ENCODE measurements at regions not wholly inside any gene's neighbourhood (a gene's known extent, or its start where the extent isn't known, plus 50 kb on each side); places are given as distances from the start of the nearest gene placed in this dataset.

- peaks cover 8% of the 10 kb centered on the region for H3K36me3 Mint-ChIP-seq
- peak overlapping the region; percentile 5 for H3K4me3 Mint-ChIP-seq
- TF ChIP-seq CTCF (conservative IDR thresholded peaks at IDR 0.05): no peak
- DNase-seq (ENCODE audit: extremely low spot score, unreplicated experiment): no peak
- peaks cover 16% of the 10 kb centered on the region for H3K27me3 Mint-ChIP-seq
- H3K4me1 Mint-ChIP-seq (ENCODE audit: unreplicated experiment): peaks cover 13% of the 10 kb centered on the region
- H3K9me3 Mint-ChIP-seq: peaks cover 20% of the 10 kb centered on the region
- H3K27ac Mint-ChIP-seq: no peak overlapping the region
These were observed 59.1 kb downstream of the BOD1 start for GRCh38 chr5:173557123-173557903.

- Mint-ChIP-seq H3K4me1 (ENCODE audit: unreplicated experiment) (peaks cover 13% of the 10 kb centered on the region), H3K36me3 (peaks cover 5% of the 10 kb centered on the region), H3K4me3 (no peak overlapping the region), H3K27ac (no peak overlapping the region), H3K9me3 (peaks cover 19% of the 10 kb centered on the region), H3K27me3 (peaks cover 19% of the 10 kb centered on the region)
- TF ChIP-seq CTCF (conservative IDR thresholded peaks at IDR 0.05): no peak
- no peak for DNase-seq (ENCODE audit: extremely low spot score, unreplicated experiment)
These were observed 60.1 kb downstream of the BOD1 start for GRCh38 chr5:173556142-173557028.

GRCh38 chr5:173554989-173555705 lies 61.3 kb downstream of the BOD1 start:
- H3K36me3 Mint-ChIP-seq: no peaks in the 10 kb centered on the region
- H3K4me1 Mint-ChIP-seq (ENCODE audit: unreplicated experiment): peaks cover 13% of the 10 kb centered on the region
- H3K9me3 Mint-ChIP-seq: peaks cover 9% of the 10 kb centered on the region
- no peak overlapping the region for H3K4me3 Mint-ChIP-seq
- no peak for DNase-seq (ENCODE audit: extremely low spot score, unreplicated experiment)
- no peak overlapping the region for H3K27ac Mint-ChIP-seq
- peaks cover 20% of the 10 kb centered on the region for H3K27me3 Mint-ChIP-seq
- TF ChIP-seq CTCF (conservative IDR thresholded peaks at IDR 0.05): no peak

GRCh38 chr5:173554038-173554955 lies 62.2 kb downstream of the BOD1 start:
- Mint-ChIP-seq H3K36me3 (no peaks in the 10 kb centered on the region), H3K4me1 (ENCODE audit: unreplicated experiment) (peaks cover 13% of the 10 kb centered on the region), H3K9me3 (peaks cover under 1% of the 10 kb centered on the region), H3K27ac (no peak overlapping the region), H3K27me3 (peaks cover 25% of the 10 kb centered on the region), H3K4me3 (no peak overlapping the region)
- TF ChIP-seq CTCF (conservative IDR thresholded peaks at IDR 0.05): no peak
- no peak for DNase-seq (ENCODE audit: extremely low spot score, unreplicated experiment)

GRCh38 chr5:173550641-173551040 lies 65.8 kb downstream of the BOD1 start:
- no peak overlapping the region for H3K27ac Mint-ChIP-seq
- H3K27me3 Mint-ChIP-seq: peaks cover 31% of the 10 kb centered on the region
- H3K4me1 Mint-ChIP-seq (ENCODE audit: unreplicated experiment): peaks cover 4% of the 10 kb centered on the region
- no peaks in the 10 kb centered on the region for H3K36me3 Mint-ChIP-seq
- TF ChIP-seq CTCF (conservative IDR thresholded peaks at IDR 0.05): no peak
- no peak overlapping the region for H3K4me3 Mint-ChIP-seq
- no peak for DNase-seq (ENCODE audit: extremely low spot score, unreplicated experiment)
- H3K9me3 Mint-ChIP-seq: no peaks in the 10 kb centered on the region

Measured in type B pancreatic cell (in vitro differentiated cells).